ENCODE measurements at regions not wholly inside any gene's neighbourhood (a gene's known extent, or its start where the extent isn't known, plus 50 kb on each side); places are given as distances from the start of the nearest gene placed in this dataset.
"Not testable (repeated sequence)": the region's sequence is repeated elsewhere in the genome, so short reads cannot be mapped to it uniquely, and the experiment has no call there.

- DNase-seq (ENCODE audit: low read depth in 4 of 4, low spot score in 2 of 4) = not testable (repeated sequence)
Measured at GRCh38 chr5:157938101-157938500, 79.2 kb upstream of the CLINT1 start.

- DNase-seq (ENCODE audit: low read depth in 4 of 4, low spot score in 2 of 4) = not testable (repeated sequence)
Measured at GRCh38 chr5:157936776-157937501, 78.0 kb upstream of the CLINT1 start.

- DNase-seq (ENCODE audit: low read depth in 4 of 4, low spot score in 2 of 4) = no peak
Measured at GRCh38 chr5:157934600-157934999, 75.7 kb upstream of the CLINT1 start.

GRCh38 chr5:157933005-157933404, 74.1 kb upstream of the CLINT1 start:
- DNase-seq (ENCODE audit: low read depth in 4 of 4, low spot score in 2 of 4) = no peak

- DNase-seq (ENCODE audit: low read depth in 4 of 4, low spot score in 2 of 4) = no peak
Measured at GRCh38 chr5:157930710-157931109, 71.8 kb upstream of the CLINT1 start.

- no peak for DNase-seq (ENCODE audit: low read depth in 4 of 4, low spot score in 2 of 4)
Measured at GRCh38 chr5:157926977-157927376, 68.0 kb upstream of the CLINT1 start.

- DNase-seq (ENCODE audit: low read depth in 4 of 4, low spot score in 2 of 4) = no peak
Measured at GRCh38 chr5:157925786-157926671, 67.1 kb upstream of the CLINT1 start.

GRCh38 chr5:157924931-157925729, 66.2 kb upstream of the CLINT1 start:
- no peak for DNase-seq (ENCODE audit: low read depth in 4 of 4, low spot score in 2 of 4)

GRCh38 chr5:157924490-157924889, 65.5 kb upstream of the CLINT1 start:
- DNase-seq (ENCODE audit: low read depth in 4 of 4, low spot score in 2 of 4) = no peak

- no peak for DNase-seq (ENCODE audit: low read depth in 4 of 4, low spot score in 2 of 4)
Measured at GRCh38 chr5:157923765-157924164, 64.8 kb upstream of the CLINT1 start.

GRCh38 chr5:157922026-157922425, 63.1 kb upstream of the CLINT1 start:
- no peak for DNase-seq (ENCODE audit: low read depth in 4 of 4, low spot score in 2 of 4)

GRCh38 chr5:157920828-157921170, 61.9 kb upstream of the CLINT1 start:
- DNase-seq (ENCODE audit: low read depth in 4 of 4, low spot score in 2 of 4) = no peak

GRCh38 chr5:157918811-157919742, 60.1 kb upstream of the CLINT1 start:
- no peak for DNase-seq (ENCODE audit: low read depth in 4 of 4, low spot score in 2 of 4)

- no peak for DNase-seq (ENCODE audit: low read depth in 4 of 4, low spot score in 2 of 4)
Measured at GRCh38 chr5:157917899-157918809, 59.2 kb upstream of the CLINT1 start.

- no peak for DNase-seq (ENCODE audit: low read depth in 4 of 4, low spot score in 2 of 4)
Measured at GRCh38 chr5:157917491-157917890, 58.5 kb upstream of the CLINT1 start.

- no peak for DNase-seq (ENCODE audit: low read depth in 4 of 4, low spot score in 2 of 4)
Measured at GRCh38 chr5:157915638-157916037, 56.7 kb upstream of the CLINT1 start.

GRCh38 chr5:157914151-157914788, 55.3 kb upstream of the CLINT1 start:
- DNase-seq (ENCODE audit: low read depth in 4 of 4, low spot score in 2 of 4) = no peak

- no peak for DNase-seq (ENCODE audit: low read depth in 4 of 4, low spot score in 2 of 4)
Measured at GRCh38 chr5:157913575-157913974, 54.6 kb upstream of the CLINT1 start.
